Hematopoietic multipotent progenitor cell treated with erythropoietin and hydrocortisone succinate and interleukin-3 and kit ligand, for 17 days (in vitro differentiated cells): ENCODE measurements at regions not wholly inside any gene's neighbourhood (a gene's known extent, or its start where the extent isn't known, plus 50 kb on each side); places are given as distances from the start of the nearest gene placed in this dataset.
"Not testable (repeated sequence)": the region's sequence is repeated elsewhere in the genome, so short reads cannot be mapped to it uniquely, and the experiment has no call there.

Experiments
- DNase-seq: peaks from one replicate; pipeline ENCODE4 v3.0.0-alpha.2; 2015; ENCODE audit warnings: low spot score

- DNase-seq: no peak
These were observed 276.5 kb upstream of the XYLT1 start for GRCh38 chr16:17747081-17747756.

GRCh38 chr16:17744921-17745572 lies 274.3 kb upstream of the XYLT1 start:
- DNase-seq: no peak

GRCh38 chr16:17743578-17743977 lies 272.8 kb upstream of the XYLT1 start:
- DNase-seq: no peak

GRCh38 chr16:17743158-17743557 lies 272.4 kb upstream of the XYLT1 start:
- DNase-seq: no peak

- DNase-seq: not testable (repeated sequence)
These were observed 264.3 kb upstream of the XYLT1 start for GRCh38 chr16:17735099-17735498.

- DNase-seq: no peak
These were observed 259.1 kb upstream of the XYLT1 start for GRCh38 chr16:17729820-17730219.

- DNase-seq: no peak
These were observed 257.4 kb upstream of the XYLT1 start for GRCh38 chr16:17728196-17728595.

GRCh38 chr16:17724242-17724898 lies 253.6 kb upstream of the XYLT1 start:
- DNase-seq: no peak

GRCh38 chr16:17723531-17724134 lies 252.9 kb upstream of the XYLT1 start:
- DNase-seq: no peak

- DNase-seq: no peak
These were observed 247.7 kb upstream of the XYLT1 start for GRCh38 chr16:17718495-17718894.

GRCh38 chr16:17705847-17706246 lies 235.1 kb upstream of the XYLT1 start:
- DNase-seq: no peak

GRCh38 chr16:17696616-17697015 lies 225.9 kb upstream of the XYLT1 start:
- DNase-seq: no peak

GRCh38 chr16:17692484-17692883 lies 221.7 kb upstream of the XYLT1 start:
- no peak for DNase-seq

GRCh38 chr16:17691899-17692176 lies 221.1 kb upstream of the XYLT1 start:
- no peak for DNase-seq

GRCh38 chr16:17691106-17691898 lies 220.5 kb upstream of the XYLT1 start:
- DNase-seq: no peak

- DNase-seq: no peak
These were observed 214.7 kb upstream of the XYLT1 start for GRCh38 chr16:17685447-17685846.

GRCh38 chr16:17683281-17683680 lies 212.5 kb upstream of the XYLT1 start:
- DNase-seq: no peak

GRCh38 chr16:17676171-17676570 lies 205.4 kb upstream of the XYLT1 start:
- no peak for DNase-seq

GRCh38 chr16:17668386-17668785 lies 197.6 kb upstream of the XYLT1 start:
- DNase-seq: no peak

GRCh38 chr16:17666293-17666692 lies 195.5 kb upstream of the XYLT1 start:
- no peak for DNase-seq

- DNase-seq: no peak
These were observed 188.1 kb upstream of the XYLT1 start for GRCh38 chr16:17658881-17659280.

GRCh38 chr16:17657045-17657444 lies 186.3 kb upstream of the XYLT1 start:
- DNase-seq: no peak
